ENCODE measurements at regions not wholly inside any gene's neighbourhood (a gene's known extent, or its start where the extent isn't known, plus 50 kb on each side); places are given as distances from the start of the nearest gene placed in this dataset.
"Not testable (repeated sequence)": the region's sequence is repeated elsewhere in the genome, so short reads cannot be mapped to it uniquely, and the experiment has no call there.

DNA sequence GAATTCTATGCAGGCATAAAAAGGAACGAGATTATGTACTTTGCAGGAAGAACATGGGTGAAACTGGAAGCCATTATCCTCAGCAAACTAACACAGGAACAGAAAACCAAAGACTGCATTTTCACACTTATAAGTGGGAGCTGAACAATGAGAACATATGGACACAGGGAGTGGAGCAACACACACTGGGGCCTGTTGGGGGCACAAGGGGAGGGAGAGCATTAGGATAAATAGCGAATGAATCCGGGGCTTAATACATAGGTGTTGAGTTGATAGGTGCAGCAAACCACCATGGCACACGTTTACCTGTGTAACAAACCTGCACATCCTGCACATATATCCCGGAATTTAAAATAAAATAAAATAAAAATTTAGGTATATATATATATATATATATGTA is 80.2 kb upstream of the ZFP42 start:
- not testable (repeated sequence) for H2AFZ ChIP-seq (ENCODE audit: low read length); H3K4ac ChIP-seq (ENCODE audit: low read depth, low read length); H3K4me2 ChIP-seq (ENCODE audit: insufficient read depth, insufficient read length, low read length); H3K14ac ChIP-seq (ENCODE audit: insufficient read depth, low read length); H3K4me1 Mint-ChIP-seq; H2BK12ac ChIP-seq (ENCODE audit: insufficient read length, low read depth, low read length); H3K9ac ChIP-seq (ENCODE audit: extremely low read depth, insufficient read length, low read length); H2BK120ac ChIP-seq (ENCODE audit: low read depth, low read length, poor library complexity, severe bottlenecking); H3K23me2 ChIP-seq (ENCODE audit: insufficient read length, low read depth, low read length, poor library complexity, severe bottlenecking); H3K56ac ChIP-seq (ENCODE audit: insufficient read length, low read depth, low read length); H2BK5ac ChIP-seq (ENCODE audit: insufficient read length, low read length); H4K5ac ChIP-seq (ENCODE audit: insufficient read length, low read depth, low read length); H4K91ac ChIP-seq (ENCODE audit: insufficient read length, low read depth, low read length); H2AK5ac ChIP-seq (ENCODE audit: insufficient read length, low read length); H3K36me3 Mint-ChIP-seq (ENCODE audit: insufficient read depth in 1 of 3, low read depth in 3 of 3); H3K9me3 ChIP-seq (ENCODE audit: control insufficient read depth, low read depth, low read length); H3K4me1 ChIP-seq (ENCODE audit: insufficient read depth, low read length); H3K18ac ChIP-seq (ENCODE audit: insufficient read length, low read depth, low read length); H4K20me1 ChIP-seq (ENCODE audit: control insufficient read depth, insufficient read depth, insufficient read length); H3K9me3 Mint-ChIP-seq; H3K4me3 Mint-ChIP-seq; H3K79me1 ChIP-seq (ENCODE audit: insufficient read depth, low read depth, low read length, poor library complexity, severe bottlenecking); H4K8ac ChIP-seq (replicated peaks; ENCODE audit: insufficient read length, low read depth, low read length); H3K27me3 Mint-ChIP-seq (ENCODE audit: low read depth); H3K79me2 ChIP-seq (ENCODE audit: insufficient read depth, low read length); H3K27me3 ChIP-seq (ENCODE audit: insufficient read depth, low read length); H2BK20ac ChIP-seq (ENCODE audit: low read depth, low read length, poor library complexity, severe bottlenecking); H3K27ac Mint-ChIP-seq; DNase-seq; H3K23ac ChIP-seq (ENCODE audit: insufficient read length, low read depth, low read length); H3T11ph ChIP-seq (ENCODE audit: low read length); H2BK15ac ChIP-seq (ENCODE audit: low read depth, low read length); H3K27ac ChIP-seq (ENCODE audit: insufficient read length, low read depth, low read length)
- TF ChIP-seq, protein P1, sequence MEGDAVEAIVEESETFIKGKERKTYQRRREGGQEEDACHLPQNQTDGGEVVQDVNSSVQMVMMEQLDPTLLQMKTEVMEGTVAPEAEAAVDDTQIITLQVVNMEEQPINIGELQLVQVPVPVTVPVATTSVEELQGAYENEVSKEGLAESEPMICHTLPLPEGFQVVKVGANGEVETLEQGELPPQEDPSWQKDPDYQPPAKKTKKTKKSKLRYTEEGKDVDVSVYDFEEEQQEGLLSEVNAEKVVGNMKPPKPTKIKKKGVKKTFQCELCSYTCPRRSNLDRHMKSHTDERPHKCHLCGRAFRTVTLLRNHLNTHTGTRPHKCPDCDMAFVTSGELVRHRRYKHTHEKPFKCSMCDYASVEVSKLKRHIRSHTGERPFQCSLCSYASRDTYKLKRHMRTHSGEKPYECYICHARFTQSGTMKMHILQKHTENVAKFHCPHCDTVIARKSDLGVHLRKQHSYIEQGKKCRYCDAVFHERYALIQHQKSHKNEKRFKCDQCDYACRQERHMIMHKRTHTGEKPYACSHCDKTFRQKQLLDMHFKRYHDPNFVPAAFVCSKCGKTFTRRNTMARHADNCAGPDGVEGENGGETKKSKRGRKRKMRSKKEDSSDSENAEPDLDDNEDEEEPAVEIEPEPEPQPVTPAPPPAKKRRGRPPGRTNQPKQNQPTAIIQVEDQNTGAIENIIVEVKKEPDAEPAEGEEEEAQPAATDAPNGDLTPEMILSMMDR (conservative IDR thresholded peaks at IDR 0.05), result peak; percentile 44; the same call in 2 of the 3 replicates
- WGBS (ENCODE audit: extremely low coverage, insufficient read length, low lambda C conversion rate), result no CpG with 5 or more reads among the region's 5 CpGs
